ENCODE measurements at regions not wholly inside any gene's neighbourhood (a gene's known extent, or its start where the extent isn't known, plus 50 kb on each side); places are given as distances from the start of the nearest gene placed in this dataset.

DNA sequence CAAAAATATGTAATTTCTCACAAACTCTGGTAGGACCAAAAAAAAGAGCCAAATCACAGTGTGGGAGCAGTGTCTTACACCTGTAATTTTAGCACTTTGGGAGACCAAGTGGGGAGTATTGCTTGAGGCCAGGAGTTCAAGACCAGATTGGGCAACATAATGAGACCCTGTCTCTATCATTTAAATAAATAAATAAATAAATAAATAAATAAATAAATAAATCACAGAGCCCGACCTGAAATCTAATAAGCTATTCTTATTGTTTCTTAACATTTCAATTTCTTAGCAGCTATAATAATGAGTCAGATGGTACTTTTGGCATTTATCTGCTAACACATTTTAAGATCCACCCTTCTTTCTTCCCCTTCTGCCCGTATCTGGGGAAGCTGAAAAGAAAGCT is 1229.6 kb downstream of the SUCLG1 start:
- no peak for TF ChIP-seq POLR2A (IDR thresholded peaks at IDR 0.05; ENCODE audit: low read length)
- TF ChIP-seq GATA1 (IDR thresholded peaks at IDR 0.05; ENCODE audit: low read depth, low read length): no peak
